ENCODE measurements at regions not wholly inside any gene's neighbourhood (a gene's known extent, or its start where the extent isn't known, plus 50 kb on each side); places are given as distances from the start of the nearest gene placed in this dataset.

DNA sequence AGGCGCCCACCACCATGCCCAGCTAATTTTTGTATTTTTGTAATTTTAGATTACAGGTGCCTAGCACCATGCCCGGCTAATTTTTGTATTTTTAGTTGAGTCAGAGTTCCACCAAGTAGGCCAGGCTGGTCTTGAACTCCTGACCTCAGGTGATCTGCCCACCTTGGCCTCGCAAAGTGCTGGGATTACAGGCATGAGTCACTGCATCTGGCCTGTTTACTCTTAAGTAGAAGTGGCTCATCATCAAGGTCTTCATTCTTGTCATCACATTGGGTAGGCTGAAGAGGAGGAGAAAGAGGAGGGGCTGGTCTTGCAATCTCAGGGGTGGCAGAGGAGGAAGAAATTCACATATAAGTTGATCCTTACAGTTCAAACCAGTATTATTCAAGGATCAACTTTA is 152.4 kb upstream of the ATP2B1 start:
- no peak for DNase-seq
- H3K9me3 Mint-ChIP-seq: peaks cover 20% of the 10 kb centered on the region
- H3K4me3 Mint-ChIP-seq: no peak overlapping the region
- no peak overlapping the region for H3K27ac Mint-ChIP-seq
- peaks cover 49% of the 10 kb centered on the region for H3K4me1 Mint-ChIP-seq
- peaks cover 8% of the 10 kb centered on the region for H3K36me3 Mint-ChIP-seq (ENCODE audit: low read depth)
- TF ChIP-seq, protein P1, sequence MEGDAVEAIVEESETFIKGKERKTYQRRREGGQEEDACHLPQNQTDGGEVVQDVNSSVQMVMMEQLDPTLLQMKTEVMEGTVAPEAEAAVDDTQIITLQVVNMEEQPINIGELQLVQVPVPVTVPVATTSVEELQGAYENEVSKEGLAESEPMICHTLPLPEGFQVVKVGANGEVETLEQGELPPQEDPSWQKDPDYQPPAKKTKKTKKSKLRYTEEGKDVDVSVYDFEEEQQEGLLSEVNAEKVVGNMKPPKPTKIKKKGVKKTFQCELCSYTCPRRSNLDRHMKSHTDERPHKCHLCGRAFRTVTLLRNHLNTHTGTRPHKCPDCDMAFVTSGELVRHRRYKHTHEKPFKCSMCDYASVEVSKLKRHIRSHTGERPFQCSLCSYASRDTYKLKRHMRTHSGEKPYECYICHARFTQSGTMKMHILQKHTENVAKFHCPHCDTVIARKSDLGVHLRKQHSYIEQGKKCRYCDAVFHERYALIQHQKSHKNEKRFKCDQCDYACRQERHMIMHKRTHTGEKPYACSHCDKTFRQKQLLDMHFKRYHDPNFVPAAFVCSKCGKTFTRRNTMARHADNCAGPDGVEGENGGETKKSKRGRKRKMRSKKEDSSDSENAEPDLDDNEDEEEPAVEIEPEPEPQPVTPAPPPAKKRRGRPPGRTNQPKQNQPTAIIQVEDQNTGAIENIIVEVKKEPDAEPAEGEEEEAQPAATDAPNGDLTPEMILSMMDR (IDR thresholded peaks at IDR 0.05): no peak
- H3K27me3 Mint-ChIP-seq (ENCODE audit: low read depth, poor library complexity): peaks cover 2% of the 10 kb centered on the region

DNA sequence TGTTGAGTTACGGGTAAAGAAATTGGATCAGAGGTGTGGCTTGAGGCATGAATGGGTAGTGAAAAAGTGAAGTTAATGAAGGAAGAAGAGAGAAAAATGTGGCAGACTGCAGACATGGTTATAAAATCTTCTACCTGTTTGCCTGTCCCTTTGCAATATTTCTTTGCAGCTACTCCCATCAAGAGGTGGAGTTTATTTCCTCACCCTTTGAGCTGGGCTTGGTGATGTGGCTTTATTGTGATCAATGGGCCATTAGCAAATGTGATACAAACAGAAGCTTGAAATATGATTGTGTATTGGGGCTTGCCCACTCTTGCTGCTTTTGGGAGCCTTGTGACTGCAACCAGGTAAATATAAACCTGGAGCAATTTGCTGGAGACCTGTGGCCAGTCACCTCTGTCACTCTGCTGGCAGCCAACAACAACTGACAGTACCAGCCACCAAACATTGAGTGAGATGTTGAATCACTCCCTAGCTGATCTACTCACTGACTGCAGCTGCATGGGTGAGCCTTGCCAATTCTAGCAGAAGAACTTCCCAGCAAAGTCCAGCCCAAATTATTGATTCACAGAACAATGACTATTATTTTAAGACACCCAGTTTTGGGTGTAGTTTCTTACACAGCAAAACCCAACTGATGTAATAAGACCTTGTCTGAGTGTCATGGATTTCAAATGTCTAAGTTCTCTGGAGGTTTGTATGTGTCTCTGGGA is 151.0 kb upstream of the ATP2B1 start:
- Mint-ChIP-seq H3K27me3 (ENCODE audit: low read depth, poor library complexity) (peaks cover 2% of the 10 kb centered on the region), H3K9me3 (peaks cover 11% of the 10 kb centered on the region), H3K4me3 (no peak overlapping the region), H3K27ac (peak overlapping the region; percentile 36), H3K36me3 (ENCODE audit: low read depth) (no peaks in the 10 kb centered on the region), H3K4me1 (peaks cover 49% of the 10 kb centered on the region)
- TF ChIP-seq, protein P1 (IDR thresholded peaks at IDR 0.05): no peak
- no peak for DNase-seq

DNA sequence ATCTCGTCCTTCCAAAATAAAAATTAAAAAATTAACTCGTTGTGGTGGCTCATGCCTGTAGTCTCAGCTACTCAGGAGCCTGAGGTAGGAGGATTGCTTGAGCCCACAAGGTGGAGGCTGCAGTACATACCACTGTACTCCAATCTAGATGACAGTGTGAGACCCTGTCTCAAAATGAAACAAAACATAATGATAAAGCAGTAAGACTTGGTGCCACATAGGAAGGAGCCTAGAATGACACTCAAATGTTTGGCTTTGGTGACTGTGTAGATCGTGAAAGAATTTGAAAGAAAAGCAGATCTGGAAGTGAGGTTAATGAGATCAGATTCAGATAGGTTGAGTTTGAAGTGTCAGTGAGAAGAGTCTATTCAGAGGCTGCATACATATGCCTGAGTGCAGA is 150.1 kb upstream of the ATP2B1 start:
- TF ChIP-seq, protein P1 (IDR thresholded peaks at IDR 0.05): no peak
- Mint-ChIP-seq H3K9me3 (peaks cover 7% of the 10 kb centered on the region), H3K27ac (no peak overlapping the region), H3K36me3 (ENCODE audit: low read depth) (no peaks in the 10 kb centered on the region), H3K4me1 (peaks cover 40% of the 10 kb centered on the region), H3K27me3 (ENCODE audit: low read depth, poor library complexity) (peaks cover 2% of the 10 kb centered on the region), H3K4me3 (no peak overlapping the region)
- no peak for DNase-seq

DNA sequence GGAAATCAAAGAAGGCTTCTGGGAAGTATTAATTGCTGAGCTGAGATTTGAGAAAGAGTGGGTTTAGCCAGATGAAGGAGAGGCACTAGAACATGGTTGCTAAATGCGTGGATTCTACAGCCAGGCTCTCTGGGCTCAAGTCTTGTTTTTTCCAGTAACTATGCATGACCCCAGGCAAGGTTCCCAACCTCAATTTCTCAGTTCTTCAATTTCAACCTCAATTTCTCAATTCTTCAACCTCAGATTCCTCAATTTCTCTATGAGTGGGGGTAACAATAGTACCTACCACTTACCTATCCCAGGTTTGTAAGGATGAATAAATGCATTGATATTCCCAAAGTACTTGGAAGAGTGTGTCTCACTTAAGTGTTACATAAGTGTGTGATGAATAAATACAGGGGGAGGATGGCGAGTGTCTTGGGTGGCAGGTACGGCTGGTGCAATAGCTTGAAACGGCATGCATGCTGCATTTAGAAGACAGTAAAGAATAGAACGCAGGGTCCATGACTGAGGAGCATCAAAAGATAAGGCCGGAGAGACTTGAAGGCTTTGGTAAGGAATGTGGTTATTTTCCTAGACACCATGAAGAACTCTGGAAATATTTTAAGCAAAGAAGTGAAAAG is 149.1 kb upstream of the ATP2B1 start:
- TF ChIP-seq, protein P1 (IDR thresholded peaks at IDR 0.05): no peak
- Mint-ChIP-seq H3K4me1 (peaks cover 30% of the 10 kb centered on the region), H3K27ac (no peak overlapping the region), H3K9me3 (no peaks in the 10 kb centered on the region), H3K36me3 (ENCODE audit: low read depth) (no peaks in the 10 kb centered on the region), H3K4me3 (no peak overlapping the region), H3K27me3 (ENCODE audit: low read depth, poor library complexity) (peaks cover 2% of the 10 kb centered on the region)
- DNase-seq: no peak

DNA sequence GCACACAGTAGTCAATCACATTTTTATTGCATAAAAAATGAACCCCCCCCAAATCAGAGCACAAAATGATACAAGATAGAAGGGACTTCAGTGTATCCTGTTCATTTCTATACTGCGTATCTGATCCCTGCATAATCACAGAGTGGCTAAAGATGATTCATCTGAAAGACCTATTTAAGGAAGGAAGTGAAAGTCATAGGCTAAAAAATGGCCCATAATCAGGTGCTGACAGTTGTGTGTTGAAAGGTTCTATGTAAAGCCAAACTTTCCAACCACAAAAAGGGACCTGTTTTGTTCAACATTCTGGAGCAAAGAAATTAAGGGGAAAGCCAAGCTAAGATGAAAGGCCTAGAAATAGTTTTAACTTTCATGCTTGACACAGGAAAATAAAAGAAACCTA is 147.8 kb upstream of the ATP2B1 start:
- Mint-ChIP-seq H3K27me3 (ENCODE audit: low read depth, poor library complexity) (peaks cover 2% of the 10 kb centered on the region), H3K4me3 (no peak overlapping the region), H3K4me1 (peaks cover 21% of the 10 kb centered on the region), H3K27ac (no peak overlapping the region), H3K36me3 (ENCODE audit: low read depth) (no peaks in the 10 kb centered on the region), H3K9me3 (no peaks in the 10 kb centered on the region)
- TF ChIP-seq, protein P1 (IDR thresholded peaks at IDR 0.05): no peak
- DNase-seq: no peak

DNA sequence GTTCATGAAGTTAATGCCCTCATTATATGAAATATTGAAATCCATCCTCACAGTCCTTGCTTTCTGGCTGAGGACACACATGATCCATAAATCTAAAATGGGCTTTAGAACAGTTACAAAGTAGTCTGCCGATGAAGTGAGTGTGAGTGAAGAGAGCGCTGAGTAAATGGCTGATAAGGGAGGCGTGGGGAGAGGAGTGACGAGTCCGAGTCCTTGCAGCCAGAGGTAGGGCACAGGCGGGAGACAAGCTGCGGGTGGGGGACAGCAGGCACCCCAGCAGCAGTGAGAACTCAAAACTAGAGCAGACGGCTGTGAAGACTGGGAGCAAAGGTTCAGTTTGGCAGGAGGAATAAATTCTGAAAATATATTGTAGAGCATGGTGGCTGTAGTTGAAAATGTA is 140.1 kb upstream of the ATP2B1 start:
- no peak overlapping the region for H3K27ac Mint-ChIP-seq
- H3K9me3 Mint-ChIP-seq: no peaks in the 10 kb centered on the region
- TF ChIP-seq, protein P1 (IDR thresholded peaks at IDR 0.05): no peak
- no peaks in the 10 kb centered on the region for H3K36me3 Mint-ChIP-seq (ENCODE audit: low read depth)
- no peak for DNase-seq
- H3K4me3 Mint-ChIP-seq: no peak overlapping the region
- peaks cover 7% of the 10 kb centered on the region for H3K4me1 Mint-ChIP-seq
- H3K27me3 Mint-ChIP-seq (ENCODE audit: low read depth, poor library complexity): no peaks in the 10 kb centered on the region

Data from nephron progenitor cell (in vitro differentiated cells).